Heart right ventricle (tissue), 16 donors: ENCODE measurements at regions not wholly inside any gene's neighbourhood (a gene's known extent, or its start where the extent isn't known, plus 50 kb on each side); places are given as distances from the start of the nearest gene placed in this dataset.

ENCODE experiments used
- ATAC-seq, 8 donors: fragments of 200-7000 bp; cut with Tn5 transposase; one replicate each; pipeline ENCODE4 v1.9.1; 2020; ENCODE audit warnings: mild to moderate bottlenecking in 8 of 8, moderate library complexity in 8 of 8, moderate number of reproducible peaks in 1 of 8
- DNase-seq, 2 donors: peaks; one replicate each; pipeline ENCODE4 v3.0.0-alpha.2; 2020
- H3K27ac ChIP-seq, 10 donors: fragments of 200-600 bp; sonication (generic) in 2 of 10; one replicate each; pipeline versions ENCODE4 v1.5.0 to v1.8.0; 2020 to 2022; ENCODE audit warnings: mild to moderate bottlenecking in 3 of 10
- H3K27me3 ChIP-seq, 7 donors: fragments of 200-600 bp; one replicate each; pipeline ENCODE4 v1.8.0; 2021 to 2022; ENCODE audit warnings: mild to moderate bottlenecking in 2 of 7
- H3K36me3 ChIP-seq, 9 donors: fragments of 200-600 bp; sonication (generic) in 1 of 9; one replicate each; pipeline versions ENCODE4 v1.5.0 to v1.8.0; 2020 to 2022; ENCODE audit warnings: mild to moderate bottlenecking in 2 of 9
- H3K4me1 ChIP-seq, 9 donors: fragments of 200-600 bp; sonication (generic) in 1 of 9; one replicate each; pipeline versions ENCODE4 v1.5.0 to v1.8.0; 2020 to 2022; ENCODE audit warnings: mild to moderate bottlenecking in 4 of 9
- H3K4me3 ChIP-seq, 10 donors: fragments of 200-600 bp; sonication (generic) in 2 of 10; one replicate each; pipeline versions ENCODE4 v1.5.0 to v1.8.0; 2020 to 2022; ENCODE audit warnings: mild to moderate bottlenecking in 7 of 10, moderate library complexity in 2 of 10
- H3K9me3 ChIP-seq, 11 donors: fragments of 200-600 bp in 10 of 11; sonication (generic) in 2 of 11; one replicate each; pipeline versions ENCODE4 v1.5.0 to v1.8.0; 2013 to 2022; ENCODE audit warnings: mild to moderate bottlenecking in 2 of 11, control low read depth in 1 of 11, moderate library complexity in 1 of 11
- WGBS, 2 donors: extraction: QIAGEN DNeasy Blood & Tissue Kit; methylation state at CpG; one replicate each; pipeline ENCODE4 v1.1.7; 2013; ENCODE audit warnings: inconsistent platforms in 1 of 2; 5-methylcytosine and 5-hydroxymethylcytosine counted together
- intact Hi-C, 10 donors: fragments of 100-400 bp; cut with DNase I; formaldehyde crosslinking; loops; one replicate each; pipeline versions ENCODE4 v1.11.1 to v1.14.2; 2022
- TF ChIP-seq, protein P1 (sequence below), 9 donors: fragments of 200-600 bp; sonication (generic) in 2 of 9; IDR thresholded peaks; one replicate each; pipeline versions ENCODE4 v1.5.0 to v1.8.0; 2021 to 2022; ENCODE audit warnings: antibody characterized with exemption in 9 of 9, mild to moderate bottlenecking in 5 of 9, moderate library complexity in 1 of 9
- donor health status: Arrhythmogenic right ventricular cardiomyopathy.
- donor health status: ischemic (EF 13 %, LVEDD 7.1; RV severe dilation, severe dysfunction).
- donor health status: healthy with polysubstance abuse.
- donor health status: DM: no; HTN: yes; CAD: no.
- donor health status: DM: no; HTN: no; CAD: no.
- donor health status: ischemic (EF 25% LVEDD 6.9; RV normal size, moderate dysfunction).
- donor health status: ischemic (EF 25% LVEDD 5.7; RV mildly dilated, moderate dysfunction).
- donor health status: healthy.
- donor health status: DM: yes; HTN: yes; CAD: no.
- donor health status: Ischemic cardiomyopathy.
- donor health status: ischemic (EF 35%, LVEDD 5.7; RV mildly dilated, moderate dysfunction).
- donor health status: nonischemic (EF 11% LVEDD 7.7; RV severe dilation, severe dysfunction).
- donor health status: DM: yes; HTN: yes; CAD: no.
- donor health status: PGD.
- donor health status: ischemic (EF 29% LVEDD 5.4; RV normal size, mild dysfunction).
- donor health status: nonischemic (EF 23%, LVEDD 6.1; RV moderate dilation, normal function).

DNA sequence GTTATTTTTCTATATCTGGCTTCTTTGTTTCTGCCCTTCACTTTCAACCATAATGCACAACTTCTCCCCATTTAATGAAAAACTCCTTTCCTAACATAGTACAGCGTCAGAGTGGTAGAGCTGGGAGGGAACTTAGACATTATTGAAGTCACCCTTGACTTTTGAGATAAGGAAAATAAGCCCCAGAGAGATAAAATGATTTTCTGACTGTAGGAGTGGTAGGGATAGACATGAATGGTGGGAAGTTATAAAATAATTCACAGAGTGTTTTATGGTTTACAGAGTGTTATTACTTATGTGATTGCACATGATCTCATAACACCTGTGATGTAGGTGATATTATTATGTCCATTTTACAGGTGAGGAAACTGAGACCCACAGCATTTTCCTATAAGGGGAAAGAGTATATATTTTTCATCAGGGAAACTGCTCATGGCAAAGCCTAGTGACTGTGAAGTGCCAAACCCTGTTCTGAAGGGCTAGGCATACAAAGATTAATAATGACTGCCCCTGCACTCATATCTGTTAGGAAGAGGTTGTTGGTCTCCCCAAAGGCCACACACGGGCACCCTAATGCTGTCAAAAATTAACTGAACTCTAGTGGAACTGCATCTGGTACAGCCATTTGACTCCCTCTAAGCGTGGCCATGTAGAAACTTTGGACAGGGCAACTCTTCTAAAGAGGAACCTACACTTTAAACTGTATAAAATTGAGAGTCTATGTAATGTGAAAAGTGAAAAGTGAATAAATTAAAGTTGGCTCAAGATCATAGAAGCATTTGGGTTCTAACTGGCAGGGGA, 61.1 kb upstream of the PICALM start:
- Histone ChIP-seq H3K27ac (no peak overlapping the region), H3K9me3 (no peaks in the 10 kb centered on the region), H3K4me1 (peaks cover 0 to 10% (median 0%) of the 10 kb centered on the region in 9 donors), H3K36me3 (no peaks in the 10 kb centered on the region), H3K4me3 (no peak overlapping the region), H3K27me3 (no peaks in the 10 kb centered on the region)
- intact Hi-C loops = no loop called here
- TF ChIP-seq, protein P1, sequence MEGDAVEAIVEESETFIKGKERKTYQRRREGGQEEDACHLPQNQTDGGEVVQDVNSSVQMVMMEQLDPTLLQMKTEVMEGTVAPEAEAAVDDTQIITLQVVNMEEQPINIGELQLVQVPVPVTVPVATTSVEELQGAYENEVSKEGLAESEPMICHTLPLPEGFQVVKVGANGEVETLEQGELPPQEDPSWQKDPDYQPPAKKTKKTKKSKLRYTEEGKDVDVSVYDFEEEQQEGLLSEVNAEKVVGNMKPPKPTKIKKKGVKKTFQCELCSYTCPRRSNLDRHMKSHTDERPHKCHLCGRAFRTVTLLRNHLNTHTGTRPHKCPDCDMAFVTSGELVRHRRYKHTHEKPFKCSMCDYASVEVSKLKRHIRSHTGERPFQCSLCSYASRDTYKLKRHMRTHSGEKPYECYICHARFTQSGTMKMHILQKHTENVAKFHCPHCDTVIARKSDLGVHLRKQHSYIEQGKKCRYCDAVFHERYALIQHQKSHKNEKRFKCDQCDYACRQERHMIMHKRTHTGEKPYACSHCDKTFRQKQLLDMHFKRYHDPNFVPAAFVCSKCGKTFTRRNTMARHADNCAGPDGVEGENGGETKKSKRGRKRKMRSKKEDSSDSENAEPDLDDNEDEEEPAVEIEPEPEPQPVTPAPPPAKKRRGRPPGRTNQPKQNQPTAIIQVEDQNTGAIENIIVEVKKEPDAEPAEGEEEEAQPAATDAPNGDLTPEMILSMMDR (IDR thresholded peaks at IDR 0.05) = no peak
- DNase-seq (no peak), ATAC-seq (peak in 1 of 8 donors; percentile 24)
- 79 to 83% methylated on average over 3 of the region's 3 CpGs for WGBS, 2 donors

GRCh38 chr11:86128914-86129313, 60.0 kb upstream of the PICALM start:
- no peaks in the 10 kb centered on the region for H3K9me3 ChIP-seq
- H3K4me1 ChIP-seq = no peaks in the 10 kb centered on the region
- 80 to 97% methylated on average over 2 of the region's 2 CpGs for WGBS, 2 donors
- DNase-seq = no peak
- H3K27ac ChIP-seq = no peak overlapping the region
- H3K36me3 ChIP-seq = no peaks in the 10 kb centered on the region
- TF ChIP-seq, protein P1 (IDR thresholded peaks at IDR 0.05) = no peak
- no peak for ATAC-seq
- no peak overlapping the region for H3K4me3 ChIP-seq
- intact Hi-C loops = no loop called here
- H3K27me3 ChIP-seq = no peaks in the 10 kb centered on the region

DNA sequence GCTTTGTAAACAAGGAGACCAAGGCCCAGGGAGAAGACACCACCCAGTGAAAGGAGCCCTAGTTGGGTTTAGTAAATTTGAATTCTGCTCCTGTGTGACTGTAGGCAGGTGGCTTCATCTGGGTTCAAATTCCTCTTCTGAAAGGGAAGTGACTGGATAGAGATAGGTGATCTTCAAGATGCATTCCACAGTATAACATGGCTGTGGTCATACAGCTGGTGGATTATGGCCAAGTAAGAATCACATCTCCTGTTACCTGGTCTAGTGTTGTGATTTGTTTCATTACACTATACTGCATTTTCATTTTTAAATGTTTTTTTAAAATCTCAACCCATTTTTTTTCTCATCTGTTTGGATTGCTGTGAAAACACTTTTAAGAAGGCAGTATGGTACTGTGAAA, 58.0 kb upstream of the PICALM start:
- Histone ChIP-seq H3K27ac (no peak overlapping the region), H3K4me1 (no peaks in the 10 kb centered on the region), H3K4me3 (no peak overlapping the region), H3K36me3 (no peaks in the 10 kb centered on the region), H3K9me3 (no peaks in the 10 kb centered on the region), H3K27me3 (no peaks in the 10 kb centered on the region)
- ATAC-seq (no peak), DNase-seq (no peak)
- intact Hi-C loops = no loop called here
- TF ChIP-seq, protein P1 (IDR thresholded peaks at IDR 0.05) = no peak

DNA sequence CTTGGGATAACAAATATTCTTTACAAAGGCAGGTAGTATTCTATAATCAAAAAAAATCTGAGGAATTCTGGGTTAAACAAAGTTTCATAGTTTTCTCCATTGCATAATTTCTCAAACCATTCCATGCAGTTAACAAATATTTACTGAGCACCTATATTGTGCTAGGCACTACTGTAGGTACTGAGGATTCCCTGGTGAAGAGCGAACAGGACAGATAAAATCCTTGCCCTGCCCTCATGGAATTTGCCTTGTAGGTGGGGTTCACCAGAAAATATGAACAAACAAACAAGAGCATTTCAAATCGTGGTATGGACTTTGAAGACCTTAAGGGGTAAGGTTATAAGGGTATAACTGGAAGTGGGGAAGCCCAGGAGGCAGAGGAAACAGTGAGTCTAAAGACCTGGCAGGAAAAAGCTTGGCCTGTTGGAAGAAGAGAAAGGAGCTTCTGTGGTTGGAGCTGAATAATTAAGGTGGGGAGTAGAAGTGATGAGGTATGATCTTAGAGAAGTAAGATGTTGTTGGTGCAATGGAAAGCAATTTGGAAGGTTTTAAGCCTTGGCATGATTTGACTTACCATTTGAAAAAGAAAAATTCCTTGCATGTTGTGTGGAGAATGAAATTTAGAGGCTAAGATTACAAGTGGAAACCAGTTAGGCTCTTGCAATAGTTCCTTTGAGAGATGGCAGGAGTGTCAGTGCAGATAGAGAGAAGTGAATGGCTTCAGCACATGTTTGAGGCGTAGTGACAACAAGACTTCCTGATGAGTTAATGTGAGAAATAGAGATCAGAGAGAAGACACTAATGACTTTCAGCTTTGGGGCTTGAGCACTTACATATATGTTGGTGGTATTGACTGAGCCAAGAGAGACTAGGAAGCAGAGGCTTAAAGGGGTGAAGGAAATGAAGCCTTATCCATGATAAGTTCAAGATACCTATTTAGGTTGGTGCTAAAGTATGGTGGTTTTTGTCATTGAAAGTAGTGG, 55.7 kb upstream of the PICALM start:
- Histone ChIP-seq H3K27me3 (no peaks in the 10 kb centered on the region), H3K27ac (no peak overlapping the region), H3K4me1 (no peaks in the 10 kb centered on the region), H3K4me3 (no peak overlapping the region), H3K36me3 (no peaks in the 10 kb centered on the region), H3K9me3 (no peaks in the 10 kb centered on the region)
- intact Hi-C loops = no loop called here
- ATAC-seq (no peak), DNase-seq (no peak)
- TF ChIP-seq, protein P1 (IDR thresholded peaks at IDR 0.05) = no peak
- 87 to 90% methylated on average over 3 of the region's 3 CpGs for WGBS, 2 donors
